ENCODE measurements at regions not wholly inside any gene's neighbourhood (a gene's known extent, or its start where the extent isn't known, plus 50 kb on each side); places are given as distances from the start of the nearest gene placed in this dataset.

GRCh38 chr5:74127381-74128320 lies 501.7 kb downstream of the ARHGEF28 start:
- Histone ChIP-seq H3K4me1 (no peaks in the 10 kb centered on the region), H3K9me3 (no peaks in the 10 kb centered on the region), H3K4me3 (no peak overlapping the region), H3K27me3 (no peaks in the 10 kb centered on the region), H3K36me3 (no peaks in the 10 kb centered on the region), H3K27ac (no peak overlapping the region), H3K9ac (ENCODE audit: low read depth in 2 of 2, low read length in 2 of 2) (no peak overlapping the region)
- DNase-seq: no peak
- intact Hi-C loops (cut with DNase I): no loop called here
- TF ChIP-seq CTCF (IDR thresholded peaks at IDR 0.05): no peak

- H3K4me1 ChIP-seq: no peaks in the 10 kb centered on the region
- no peaks in the 10 kb centered on the region for H3K36me3 ChIP-seq
- H3K9ac ChIP-seq (ENCODE audit: low read depth in 2 of 2, low read length in 2 of 2): no peak overlapping the region
- intact Hi-C loops (cut with DNase I): no loop called here
- H3K27me3 ChIP-seq: no peaks in the 10 kb centered on the region
- no peaks in the 10 kb centered on the region for H3K9me3 ChIP-seq
- H3K4me3 ChIP-seq: no peak overlapping the region
- no peak for TF ChIP-seq CTCF (IDR thresholded peaks at IDR 0.05)
- no peak overlapping the region for H3K27ac ChIP-seq
- DNase-seq: no peak
These were observed 500.3 kb downstream of the ARHGEF28 start for GRCh38 chr5:74126294-74126693.

GRCh38 chr5:74124826-74125225 lies 498.8 kb downstream of the ARHGEF28 start:
- TF ChIP-seq CTCF (IDR thresholded peaks at IDR 0.05): no peak
- Histone ChIP-seq H3K27me3 (no peaks in the 10 kb centered on the region), H3K9ac (ENCODE audit: low read depth in 2 of 2, low read length in 2 of 2) (no peak overlapping the region), H3K4me1 (no peaks in the 10 kb centered on the region), H3K27ac (no peak overlapping the region), H3K9me3 (no peaks in the 10 kb centered on the region), H3K4me3 (no peak overlapping the region), H3K36me3 (no peaks in the 10 kb centered on the region)
- intact Hi-C loops (cut with DNase I): no loop called here
- DNase-seq: no peak

- no peak overlapping the region for H3K4me3 ChIP-seq
- no peak overlapping the region for H3K27ac ChIP-seq
- no peak for TF ChIP-seq CTCF (IDR thresholded peaks at IDR 0.05)
- H3K36me3 ChIP-seq: no peaks in the 10 kb centered on the region
- intact Hi-C loops (cut with DNase I): no loop called here
- no peaks in the 10 kb centered on the region for H3K9me3 ChIP-seq
- H3K27me3 ChIP-seq: no peaks in the 10 kb centered on the region
- H3K9ac ChIP-seq (ENCODE audit: low read depth in 2 of 2, low read length in 2 of 2): no peak overlapping the region
- no peaks in the 10 kb centered on the region for H3K4me1 ChIP-seq
- no peak for DNase-seq
These were observed 497.9 kb downstream of the ARHGEF28 start for GRCh38 chr5:74123929-74124328.

GRCh38 chr5:74122979-74123590 lies 497.1 kb downstream of the ARHGEF28 start:
- no peak overlapping the region for H3K9ac ChIP-seq (ENCODE audit: low read depth in 2 of 2, low read length in 2 of 2)
- intact Hi-C loops (cut with DNase I): no loop called here
- no peak overlapping the region for H3K27ac ChIP-seq
- TF ChIP-seq CTCF (IDR thresholded peaks at IDR 0.05): no peak
- H3K27me3 ChIP-seq: no peaks in the 10 kb centered on the region
- no peak overlapping the region for H3K4me3 ChIP-seq
- DNase-seq: no peak
- no peaks in the 10 kb centered on the region for H3K36me3 ChIP-seq
- no peaks in the 10 kb centered on the region for H3K4me1 ChIP-seq
- H3K9me3 ChIP-seq: no peaks in the 10 kb centered on the region

Measured in colonic mucosa (tissue), 4 donors.